ENCODE measurements at regions not wholly inside any gene's neighbourhood (a gene's known extent, or its start where the extent isn't known, plus 50 kb on each side); places are given as distances from the start of the nearest gene placed in this dataset.

DNA sequence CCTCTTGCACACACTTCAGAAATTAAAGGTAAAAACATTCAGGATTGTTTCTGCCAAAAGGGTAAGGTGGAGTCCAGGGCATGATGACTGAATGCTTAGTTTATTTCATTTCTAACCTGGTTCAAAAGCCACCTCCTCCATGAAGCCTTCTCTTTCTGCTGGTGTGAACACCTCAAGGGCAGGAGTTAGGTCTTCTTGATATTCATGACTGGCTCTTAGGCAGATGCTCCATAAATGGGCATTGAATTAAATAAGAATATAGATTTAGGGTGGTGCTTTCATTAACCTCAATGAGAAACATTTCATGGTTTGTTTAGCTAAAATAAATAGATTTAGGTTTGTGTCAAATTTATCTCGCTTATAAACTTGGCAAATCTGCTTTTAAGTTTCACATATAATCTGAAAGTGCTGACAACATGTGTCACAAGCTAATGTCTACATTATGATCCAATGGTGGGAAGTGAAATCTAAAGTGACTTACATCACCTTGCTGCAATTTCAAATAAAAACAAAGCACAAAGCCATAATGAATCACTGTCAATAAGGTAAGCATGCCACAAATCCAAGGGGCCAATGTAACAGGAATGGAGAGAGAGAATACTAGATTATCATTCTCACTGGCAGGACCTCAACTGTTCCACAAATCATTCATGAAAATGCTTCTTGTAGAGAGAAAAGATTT, 72.7 kb upstream of the GRIP1 start:
- TF ChIP-seq, protein P1, sequence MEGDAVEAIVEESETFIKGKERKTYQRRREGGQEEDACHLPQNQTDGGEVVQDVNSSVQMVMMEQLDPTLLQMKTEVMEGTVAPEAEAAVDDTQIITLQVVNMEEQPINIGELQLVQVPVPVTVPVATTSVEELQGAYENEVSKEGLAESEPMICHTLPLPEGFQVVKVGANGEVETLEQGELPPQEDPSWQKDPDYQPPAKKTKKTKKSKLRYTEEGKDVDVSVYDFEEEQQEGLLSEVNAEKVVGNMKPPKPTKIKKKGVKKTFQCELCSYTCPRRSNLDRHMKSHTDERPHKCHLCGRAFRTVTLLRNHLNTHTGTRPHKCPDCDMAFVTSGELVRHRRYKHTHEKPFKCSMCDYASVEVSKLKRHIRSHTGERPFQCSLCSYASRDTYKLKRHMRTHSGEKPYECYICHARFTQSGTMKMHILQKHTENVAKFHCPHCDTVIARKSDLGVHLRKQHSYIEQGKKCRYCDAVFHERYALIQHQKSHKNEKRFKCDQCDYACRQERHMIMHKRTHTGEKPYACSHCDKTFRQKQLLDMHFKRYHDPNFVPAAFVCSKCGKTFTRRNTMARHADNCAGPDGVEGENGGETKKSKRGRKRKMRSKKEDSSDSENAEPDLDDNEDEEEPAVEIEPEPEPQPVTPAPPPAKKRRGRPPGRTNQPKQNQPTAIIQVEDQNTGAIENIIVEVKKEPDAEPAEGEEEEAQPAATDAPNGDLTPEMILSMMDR (IDR thresholded peaks at IDR 0.05) = no peak
- no peak for TF ChIP-seq POLR2A (IDR thresholded peaks at IDR 0.05)
